RWPE2 (cell line): ENCODE measurements at regions not wholly inside any gene's neighbourhood (a gene's known extent, or its start where the extent isn't known, plus 50 kb on each side); places are given as distances from the start of the nearest gene placed in this dataset.

Source experiments
- ATAC-seq: fragments of 200-7000 bp; cut with Tn5 transposase; 3 replicates; pipeline ENCODE4 v1.9.1; 2021; ENCODE audit warnings: low read depth
- DNase-seq: peaks from one replicate; pipeline ENCODE4 v3.0.0-alpha.2; 2020; ENCODE audit warnings: low spot score
- H3K27ac ChIP-seq: fragments of 450-650 bp; 2 replicates; pipeline ENCODE4 v1.5.1; 2017; ENCODE audit warnings: mild to moderate bottlenecking; ENCODE audit not compliant: poor library complexity, severe bottlenecking
- H3K27me3 ChIP-seq: fragments of 250-450 bp; sonication (Bioruptor Pico); 2 replicates; pipeline ENCODE4 v1.5.1; 2021; ENCODE audit warnings: mild to moderate bottlenecking, moderate library complexity; ENCODE audit not compliant: insufficient read depth, poor library complexity, severe bottlenecking
- H3K36me3 ChIP-seq: fragments of 250-450 bp; sonication (Bioruptor Pico); 2 replicates; pipeline ENCODE4 v1.5.1; 2020; ENCODE audit warnings: low read depth, mild to moderate bottlenecking, moderate library complexity
- H3K4me1 ChIP-seq: fragments of 250-450 bp; sonication (Bioruptor Pico); 2 replicates; pipeline ENCODE4 v1.5.1; 2021; ENCODE audit warnings: mild to moderate bottlenecking, moderate library complexity; ENCODE audit not compliant: insufficient read depth, poor library complexity, severe bottlenecking
- H3K4me3 ChIP-seq: fragments of 250-450 bp; sonication (Bioruptor Pico); 2 replicates; pipeline ENCODE4 v1.5.1; 2021; ENCODE audit warnings: mild to moderate bottlenecking, moderate library complexity; ENCODE audit not compliant: severe bottlenecking
- H3K9me3 ChIP-seq: fragments of 250-450 bp; sonication (Bioruptor Pico); 2 replicates; pipeline ENCODE4 v1.5.1; 2021; ENCODE audit warnings: mild to moderate bottlenecking, moderate library complexity; ENCODE audit not compliant: severe bottlenecking
- TF ChIP-seq, protein P1 (sequence below): fragments of 450-650 bp; IDR thresholded peaks from one replicate; pipeline ENCODE4 v1.5.1; 2017; ENCODE audit warnings: mild to moderate bottlenecking, moderate library complexity; ENCODE audit not compliant: poor library complexity, severe bottlenecking

DNA sequence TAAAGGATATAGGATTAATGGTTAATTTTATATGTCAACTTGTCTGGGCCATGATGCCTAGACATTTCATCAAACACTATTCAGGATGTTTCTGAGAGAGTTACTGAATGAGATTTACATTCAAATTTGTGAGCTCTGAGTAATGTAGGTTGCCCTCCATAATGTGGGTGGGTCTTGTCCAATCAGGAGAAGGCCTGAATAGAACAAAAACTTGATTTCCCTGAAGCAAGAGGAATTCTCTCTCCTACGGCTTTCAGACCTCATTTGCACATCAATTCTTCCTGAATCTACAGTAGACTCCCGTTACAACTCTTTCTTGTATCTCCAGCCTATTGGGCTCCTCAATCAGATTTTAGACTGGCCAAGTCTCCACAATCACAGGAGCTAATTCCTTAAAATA is 377.9 kb upstream of the PMFBP1 start:
- H3K9me3 ChIP-seq: no peaks in the 10 kb centered on the region
- H3K4me1 ChIP-seq: no peaks in the 10 kb centered on the region
- DNase-seq: no peak
- H3K27me3 ChIP-seq: no peaks in the 10 kb centered on the region
- H3K4me3 ChIP-seq: no peak overlapping the region
- TF ChIP-seq, protein P1, sequence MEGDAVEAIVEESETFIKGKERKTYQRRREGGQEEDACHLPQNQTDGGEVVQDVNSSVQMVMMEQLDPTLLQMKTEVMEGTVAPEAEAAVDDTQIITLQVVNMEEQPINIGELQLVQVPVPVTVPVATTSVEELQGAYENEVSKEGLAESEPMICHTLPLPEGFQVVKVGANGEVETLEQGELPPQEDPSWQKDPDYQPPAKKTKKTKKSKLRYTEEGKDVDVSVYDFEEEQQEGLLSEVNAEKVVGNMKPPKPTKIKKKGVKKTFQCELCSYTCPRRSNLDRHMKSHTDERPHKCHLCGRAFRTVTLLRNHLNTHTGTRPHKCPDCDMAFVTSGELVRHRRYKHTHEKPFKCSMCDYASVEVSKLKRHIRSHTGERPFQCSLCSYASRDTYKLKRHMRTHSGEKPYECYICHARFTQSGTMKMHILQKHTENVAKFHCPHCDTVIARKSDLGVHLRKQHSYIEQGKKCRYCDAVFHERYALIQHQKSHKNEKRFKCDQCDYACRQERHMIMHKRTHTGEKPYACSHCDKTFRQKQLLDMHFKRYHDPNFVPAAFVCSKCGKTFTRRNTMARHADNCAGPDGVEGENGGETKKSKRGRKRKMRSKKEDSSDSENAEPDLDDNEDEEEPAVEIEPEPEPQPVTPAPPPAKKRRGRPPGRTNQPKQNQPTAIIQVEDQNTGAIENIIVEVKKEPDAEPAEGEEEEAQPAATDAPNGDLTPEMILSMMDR: no peak
- ATAC-seq: no peak
- H3K36me3 ChIP-seq: no peaks in the 10 kb centered on the region
- no peak overlapping the region for H3K27ac ChIP-seq

DNA sequence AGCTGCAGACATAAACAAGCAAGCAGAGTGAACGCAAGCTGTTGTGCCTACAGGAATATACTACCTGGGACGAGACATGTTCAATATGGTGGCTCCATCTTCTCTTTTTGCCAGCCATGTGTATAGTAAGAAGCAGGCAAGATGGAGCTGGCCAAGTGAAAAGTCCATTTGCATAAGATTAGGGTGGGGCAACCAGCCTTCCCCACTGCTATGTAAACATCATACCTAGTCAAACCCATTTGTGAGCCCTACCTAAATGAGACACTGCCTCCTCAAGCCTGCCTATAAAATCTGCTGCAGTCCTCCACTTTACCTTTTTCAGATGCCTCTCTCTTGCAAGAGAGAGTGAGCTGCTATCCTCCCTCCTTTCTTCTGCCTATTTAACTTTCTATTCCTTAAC is 370.1 kb upstream of the PMFBP1 start:
- no peak overlapping the region for H3K4me3 ChIP-seq
- H3K4me1 ChIP-seq: peaks cover 11% of the 10 kb centered on the region
- no peaks in the 10 kb centered on the region for H3K27me3 ChIP-seq
- no peaks in the 10 kb centered on the region for H3K9me3 ChIP-seq
- H3K36me3 ChIP-seq: no peaks in the 10 kb centered on the region
- DNase-seq: no peak
- ATAC-seq: no peak
- TF ChIP-seq, protein P1: no peak
- H3K27ac ChIP-seq: no peak overlapping the region

DNA sequence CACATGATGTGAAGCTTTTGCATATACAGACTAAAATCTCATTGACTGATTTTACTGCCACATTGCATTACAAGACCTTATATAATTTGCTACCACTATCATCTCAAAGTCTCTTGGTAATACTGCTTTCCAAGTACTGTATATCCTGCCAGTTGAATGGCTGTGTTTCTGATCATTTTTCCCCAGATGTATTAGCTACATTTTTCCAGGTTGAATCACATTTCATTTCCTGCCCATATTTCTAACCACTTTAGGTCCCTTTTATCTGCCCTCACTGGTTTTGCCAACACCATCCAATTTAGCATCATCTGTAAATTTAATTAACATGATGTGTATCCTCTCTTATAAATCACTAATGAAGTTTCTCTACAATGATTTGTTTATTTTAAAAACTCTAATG is 365.7 kb upstream of the PMFBP1 start:
- H3K27ac ChIP-seq: peak overlapping the region; percentile 40
- ATAC-seq (peak; percentile 74; the same call in 2 of the 3 replicates), DNase-seq (no peak)
- TF ChIP-seq, protein P1: no peak
- no peaks in the 10 kb centered on the region for H3K27me3 ChIP-seq
- H3K36me3 ChIP-seq: no peaks in the 10 kb centered on the region
- no peaks in the 10 kb centered on the region for H3K9me3 ChIP-seq
- H3K4me1 ChIP-seq: peaks cover 11% of the 10 kb centered on the region
- H3K4me3 ChIP-seq: no peak overlapping the region

DNA sequence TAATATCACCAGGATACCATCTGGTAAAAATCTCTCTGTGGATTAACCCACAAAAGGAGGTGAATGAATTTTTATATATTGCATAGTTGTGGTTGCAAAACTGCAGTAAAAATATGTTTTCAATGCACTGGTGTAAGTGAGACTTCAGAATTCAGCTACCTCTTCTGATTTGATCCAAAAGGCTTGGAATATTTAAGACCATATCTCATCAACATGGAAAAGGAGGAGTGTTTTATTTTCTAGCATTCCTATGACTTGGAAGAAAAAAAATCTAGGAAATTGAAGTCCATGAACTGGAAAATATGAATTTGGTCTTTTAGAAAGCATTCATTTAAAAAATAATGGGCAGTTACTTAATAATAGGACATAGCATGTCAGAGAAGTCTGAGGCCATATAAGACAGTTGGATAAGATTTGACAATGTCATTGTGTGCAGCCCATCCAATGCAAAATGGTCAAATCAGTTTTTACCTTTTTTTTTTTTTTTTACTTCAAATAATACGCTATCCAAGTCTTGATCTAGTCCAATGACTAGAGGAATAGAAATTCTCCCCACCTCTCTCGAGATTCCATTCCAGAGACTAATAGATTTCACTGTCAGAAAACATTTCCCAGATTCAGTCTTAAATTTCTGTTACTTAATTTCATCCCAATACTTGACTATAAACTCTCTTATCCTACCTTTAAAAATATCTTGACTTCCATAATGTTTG is 364.9 kb upstream of the PMFBP1 start:
- no peaks in the 10 kb centered on the region for H3K9me3 ChIP-seq
- TF ChIP-seq, protein P1: no peak
- peaks cover 11% of the 10 kb centered on the region for H3K4me1 ChIP-seq
- DNase-seq (no peak), ATAC-seq (no peak)
- H3K4me3 ChIP-seq: no peak overlapping the region
- peak overlapping the region; percentile 40 for H3K27ac ChIP-seq
- H3K27me3 ChIP-seq: no peaks in the 10 kb centered on the region
- no peaks in the 10 kb centered on the region for H3K36me3 ChIP-seq

DNA sequence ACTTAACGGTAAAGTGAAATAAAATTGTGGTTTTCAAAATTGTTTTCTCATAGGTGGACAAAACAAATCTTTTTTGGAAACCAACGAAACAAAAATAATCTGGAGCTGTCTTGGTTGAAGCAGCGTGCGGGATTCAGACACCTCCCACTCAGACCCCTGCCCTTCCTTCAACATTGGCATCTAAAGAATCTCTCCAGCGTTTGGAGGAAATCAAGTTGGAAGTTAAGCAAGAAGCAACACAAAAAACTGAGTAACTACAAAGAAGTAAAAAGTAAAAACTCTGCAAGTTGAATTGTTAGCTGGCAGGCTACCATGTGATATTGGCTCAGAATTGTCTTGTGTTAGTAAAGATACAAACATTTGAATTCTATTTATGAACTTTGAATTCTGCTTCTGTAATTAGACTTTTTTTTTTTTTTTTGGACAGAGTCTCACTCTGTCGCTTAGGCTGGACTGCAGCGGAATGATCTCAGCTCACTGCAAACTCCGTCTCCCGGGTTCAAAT is 361.0 kb upstream of the PMFBP1 start:
- Histone ChIP-seq H3K4me3 (no peak overlapping the region), H3K4me1 (peaks cover 14% of the 10 kb centered on the region), H3K36me3 (no peaks in the 10 kb centered on the region), H3K27ac (no peak overlapping the region), H3K27me3 (no peaks in the 10 kb centered on the region), H3K9me3 (no peaks in the 10 kb centered on the region)
- ATAC-seq (no peak), DNase-seq (no peak)
- TF ChIP-seq, protein P1: no peak
